Stomach (tissue), 4 donors: ENCODE measurements at regions not wholly inside any gene's neighbourhood (a gene's known extent, or its start where the extent isn't known, plus 50 kb on each side); places are given as distances from the start of the nearest gene placed in this dataset.

Experiments
- EP300 ChIP-seq: sonication (generic); formaldehyde crosslinking; IDR thresholded peaks from one replicate; pipeline ENCODE4 v1.6.1; 2017; ENCODE audit warnings: antibody characterized with exemption
- POLR2AphosphoS5 ChIP-seq, 3 donors: sonication (generic); formaldehyde crosslinking; IDR thresholded peaks; one replicate each; pipeline ENCODE4 v1.6.1; 2016; ENCODE audit warnings: antibody characterized with exemption in 3 of 3
- TF ChIP-seq, protein P1 (sequence below), 7 experiments: fragments of 450-650 bp in 4 of 7; fragments of 200-600 bp in 3 of 7; sonication (generic) in 3 of 7; IDR thresholded peaks; one replicate each; pipeline ENCODE4 v1.5.1; 2016 to 2019; ENCODE audit warnings: antibody characterized with exemption in 7 of 7, control low read depth in 2 of 7, mild to moderate bottlenecking in 1 of 7

DNA sequence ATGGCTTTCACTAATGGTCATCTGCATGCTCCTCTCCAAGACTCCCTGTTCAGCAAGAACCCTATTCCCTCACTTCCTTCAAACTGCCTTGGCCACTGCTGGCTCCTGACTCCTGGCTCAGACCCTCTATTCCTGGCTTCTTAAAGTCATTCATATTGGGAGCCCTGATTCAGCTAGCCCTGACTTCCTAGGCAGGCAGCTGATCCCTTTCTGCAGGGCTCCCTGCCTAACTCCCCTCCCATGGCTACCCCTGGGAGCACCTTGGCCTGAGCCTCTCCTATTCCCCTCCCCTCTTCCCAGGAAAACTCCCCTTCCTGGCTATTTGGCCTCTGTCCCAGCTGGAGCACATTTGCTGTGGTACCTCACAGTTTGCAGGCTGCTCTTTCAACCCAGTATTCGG lies 154.9 kb upstream of the PJA1 start:
- TF ChIP-seq EP300 (no peak), POLR2AphosphoS5 (IDR thresholded peaks at IDR 0.05) (no peak)
- TF ChIP-seq, protein P1, sequence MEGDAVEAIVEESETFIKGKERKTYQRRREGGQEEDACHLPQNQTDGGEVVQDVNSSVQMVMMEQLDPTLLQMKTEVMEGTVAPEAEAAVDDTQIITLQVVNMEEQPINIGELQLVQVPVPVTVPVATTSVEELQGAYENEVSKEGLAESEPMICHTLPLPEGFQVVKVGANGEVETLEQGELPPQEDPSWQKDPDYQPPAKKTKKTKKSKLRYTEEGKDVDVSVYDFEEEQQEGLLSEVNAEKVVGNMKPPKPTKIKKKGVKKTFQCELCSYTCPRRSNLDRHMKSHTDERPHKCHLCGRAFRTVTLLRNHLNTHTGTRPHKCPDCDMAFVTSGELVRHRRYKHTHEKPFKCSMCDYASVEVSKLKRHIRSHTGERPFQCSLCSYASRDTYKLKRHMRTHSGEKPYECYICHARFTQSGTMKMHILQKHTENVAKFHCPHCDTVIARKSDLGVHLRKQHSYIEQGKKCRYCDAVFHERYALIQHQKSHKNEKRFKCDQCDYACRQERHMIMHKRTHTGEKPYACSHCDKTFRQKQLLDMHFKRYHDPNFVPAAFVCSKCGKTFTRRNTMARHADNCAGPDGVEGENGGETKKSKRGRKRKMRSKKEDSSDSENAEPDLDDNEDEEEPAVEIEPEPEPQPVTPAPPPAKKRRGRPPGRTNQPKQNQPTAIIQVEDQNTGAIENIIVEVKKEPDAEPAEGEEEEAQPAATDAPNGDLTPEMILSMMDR (IDR thresholded peaks at IDR 0.05) = no peak
